COR-L47 (cell line): ENCODE measurements at regions not wholly inside any gene's neighbourhood (a gene's known extent, or its start where the extent isn't known, plus 50 kb on each side); places are given as distances from the start of the nearest gene placed in this dataset.
A peak's percentile ranks its signal among the peaks of the same experiment; 100 is the strongest.

Source experiments
- DNase-seq: peaks from one replicate; lab custom pipeline; 2025; lab: John Stamatoyannopoulos, UW

GRCh38 chr6:25066593-25066992, 130.8 kb upstream of the RIPOR2 start:
- DNase-seq: no peak

GRCh38 chr6:25068866-25069265, 133.1 kb upstream of the RIPOR2 start:
- DNase-seq: no peak

GRCh38 chr6:25070547-25071366, 135.0 kb upstream of the RIPOR2 start:
- peak; percentile 75 for DNase-seq

DNA sequence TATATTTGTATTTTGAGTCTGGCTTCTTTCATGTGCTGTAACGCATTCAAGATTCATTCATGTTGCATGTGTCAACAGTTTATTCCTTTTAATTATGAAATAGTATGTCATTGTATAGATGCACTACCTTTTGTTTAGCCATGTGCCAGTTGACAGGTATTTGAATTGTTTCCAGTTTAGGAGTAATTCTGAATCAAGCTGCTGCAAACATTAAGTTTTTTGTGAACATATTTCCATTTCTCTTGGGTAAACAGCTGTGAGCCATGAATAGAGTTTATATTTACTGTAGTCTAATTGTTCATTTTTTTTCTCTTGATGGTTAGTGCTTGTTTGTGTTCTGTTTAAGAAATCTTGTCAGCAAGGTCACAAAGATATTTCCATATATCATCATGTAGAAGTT, 142.4 kb upstream of the RIPOR2 start:
- DNase-seq: no peak

- no peak for DNase-seq
These were observed 148.2 kb upstream of the RIPOR2 start for GRCh38 chr6:25083784-25084507.

GRCh38 chr6:25084508-25084833, 148.7 kb upstream of the RIPOR2 start:
- DNase-seq: no peak

- DNase-seq: no peak
These were observed 150.0 kb upstream of the RIPOR2 start for GRCh38 chr6:25085756-25086155.

- no peak for DNase-seq
These were observed 150.8 kb upstream of the RIPOR2 start for GRCh38 chr6:25086500-25087091.

DNA sequence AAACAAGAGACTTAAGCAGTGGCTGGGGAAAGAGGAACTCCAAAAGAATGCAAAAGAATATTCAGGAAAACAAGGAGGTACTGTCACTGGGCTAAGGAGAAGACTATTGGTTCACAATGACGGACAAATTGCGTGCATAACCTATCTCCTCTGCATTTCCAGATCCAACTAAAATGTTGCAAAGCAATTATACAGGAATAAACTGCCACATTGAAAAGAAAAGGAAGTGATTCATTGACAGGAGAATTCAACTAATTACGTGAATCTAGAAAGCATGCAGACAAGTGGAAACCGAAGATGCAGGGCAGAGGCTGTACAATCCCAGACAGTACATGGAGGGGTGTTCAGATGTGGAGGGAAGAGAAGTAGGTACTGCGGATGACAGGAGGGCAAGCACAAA, 152.8 kb upstream of the RIPOR2 start:
- no peak for DNase-seq

DNA sequence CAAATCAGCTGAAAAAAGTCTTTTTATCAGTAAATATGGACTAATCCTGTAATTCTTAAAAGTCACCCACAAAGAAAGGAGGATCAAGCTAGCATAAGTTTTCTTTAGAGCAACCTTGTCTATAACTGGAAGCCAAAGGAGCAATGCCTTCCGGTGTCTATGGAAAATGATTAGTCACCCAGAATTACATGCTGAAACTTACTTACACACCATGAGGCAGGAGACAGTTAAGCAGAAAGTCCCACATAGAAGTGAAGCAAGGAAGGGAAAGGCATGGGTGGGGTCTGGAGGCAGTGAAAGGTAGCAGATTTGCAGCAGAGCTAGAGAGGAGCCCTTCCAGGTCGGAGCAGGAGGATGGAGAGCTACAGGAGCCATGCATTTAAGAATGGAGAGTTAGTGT, 153.7 kb upstream of the RIPOR2 start:
- DNase-seq: no peak

GRCh38 chr6:25094726-25095125, 159.0 kb upstream of the RIPOR2 start:
- no peak for DNase-seq

GRCh38 chr6:25100288-25100687, 164.5 kb upstream of the RIPOR2 start:
- DNase-seq: no peak

GRCh38 chr6:25103603-25104002, 167.8 kb upstream of the RIPOR2 start:
- no peak for DNase-seq

DNA sequence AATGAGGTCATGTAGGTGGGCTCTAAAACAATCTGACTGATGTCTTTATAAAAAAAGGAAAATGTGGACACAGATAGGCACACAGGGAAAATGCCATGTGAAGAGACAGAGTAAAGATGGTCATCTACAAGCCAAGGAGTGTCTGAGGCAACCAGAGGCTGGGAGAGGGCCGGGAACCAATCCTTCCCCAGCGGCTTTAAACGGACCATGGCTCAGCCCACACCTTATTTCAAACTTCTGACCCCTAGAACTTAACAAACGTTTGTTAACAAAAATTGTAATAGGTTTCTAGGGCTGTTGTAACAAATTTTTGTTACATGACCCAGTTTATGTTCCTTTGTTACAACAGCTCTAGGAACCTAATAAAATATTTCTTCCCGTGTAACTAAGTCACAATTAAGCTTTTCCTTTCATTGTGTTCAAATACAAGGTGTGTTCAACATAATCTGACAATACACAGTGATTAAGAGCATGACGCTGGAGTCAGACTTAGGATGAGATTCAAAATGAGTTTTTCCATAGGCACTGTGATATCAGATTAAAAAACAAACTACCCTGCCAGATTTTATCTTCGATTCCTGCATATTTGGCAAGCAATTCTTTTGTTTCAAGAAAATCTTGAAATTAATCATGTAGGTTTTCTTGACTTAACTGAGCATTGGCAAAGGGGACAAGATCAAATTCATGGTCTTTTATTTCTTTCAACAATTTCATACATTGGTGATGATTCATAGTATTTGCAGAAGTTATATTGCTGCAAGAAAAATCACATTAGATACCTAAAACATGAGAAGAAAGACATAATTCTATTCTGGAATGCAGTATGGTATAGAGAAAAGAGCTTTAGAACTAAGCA, 169.5 kb upstream of the RIPOR2 start:
- DNase-seq: no peak

GRCh38 chr6:25107218-25107617, 171.5 kb upstream of the RIPOR2 start:
- no peak for DNase-seq

DNA sequence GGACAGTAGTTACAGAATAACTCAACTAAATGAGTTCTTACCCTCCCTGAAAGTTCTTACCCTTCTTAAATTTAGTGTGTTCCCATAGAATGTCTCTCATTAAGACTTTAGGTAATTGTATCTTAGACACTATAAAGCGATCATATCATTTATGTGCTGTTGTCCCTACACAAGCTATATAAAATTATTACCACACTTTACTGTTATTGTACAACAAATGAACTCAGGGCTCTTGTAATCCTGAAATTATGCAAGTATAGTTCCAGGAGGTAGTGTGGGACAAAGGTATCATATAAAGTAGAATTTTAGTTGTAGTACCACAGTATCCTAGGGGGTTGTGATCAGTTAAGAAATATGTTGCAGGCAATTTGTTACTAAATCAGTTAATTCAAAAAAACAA, 167.4 kb upstream of the CARMIL1 start:
- DNase-seq: no peak

GRCh38 chr6:25112322-25112773, 166.8 kb upstream of the CARMIL1 start:
- DNase-seq: no peak

DNA sequence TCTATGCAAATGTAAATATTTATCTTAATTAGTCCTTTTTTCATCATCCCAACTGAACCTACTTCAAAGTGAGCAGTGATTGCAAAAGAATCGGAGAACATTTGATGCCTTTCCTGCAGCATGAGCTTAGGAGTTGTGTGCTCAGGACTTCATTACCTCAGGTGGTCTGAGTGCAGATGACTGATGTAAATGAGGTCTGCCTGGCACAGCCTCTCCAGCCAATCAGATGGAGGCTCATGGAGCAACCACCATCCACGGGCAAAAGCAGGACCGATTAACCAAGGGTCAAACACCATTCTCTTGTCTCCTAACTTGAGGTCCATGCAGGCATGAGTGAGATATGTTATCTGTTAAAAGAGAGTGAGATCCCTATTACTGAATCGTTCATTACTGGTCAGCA, 165.7 kb upstream of the CARMIL1 start:
- no peak for DNase-seq

DNA sequence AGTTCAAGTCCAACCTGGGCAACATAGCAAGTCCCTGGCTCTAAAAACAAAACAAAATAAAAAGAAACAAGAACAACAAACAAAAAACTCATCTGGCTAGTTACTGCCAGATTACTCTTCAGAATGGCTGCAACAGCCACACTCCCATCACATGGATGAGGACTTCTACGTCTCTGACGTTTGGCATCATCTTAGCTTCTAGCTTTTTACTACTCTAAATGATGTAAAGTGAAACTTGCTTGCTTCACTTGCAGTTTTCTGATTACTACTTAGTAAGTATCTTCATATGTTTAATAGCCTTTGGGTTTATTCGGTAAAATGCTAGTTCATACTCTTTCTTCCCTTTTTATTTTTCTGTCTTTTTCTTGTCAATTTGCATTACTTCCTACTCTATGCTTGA, 161.1 kb upstream of the CARMIL1 start:
- no peak for DNase-seq

DNA sequence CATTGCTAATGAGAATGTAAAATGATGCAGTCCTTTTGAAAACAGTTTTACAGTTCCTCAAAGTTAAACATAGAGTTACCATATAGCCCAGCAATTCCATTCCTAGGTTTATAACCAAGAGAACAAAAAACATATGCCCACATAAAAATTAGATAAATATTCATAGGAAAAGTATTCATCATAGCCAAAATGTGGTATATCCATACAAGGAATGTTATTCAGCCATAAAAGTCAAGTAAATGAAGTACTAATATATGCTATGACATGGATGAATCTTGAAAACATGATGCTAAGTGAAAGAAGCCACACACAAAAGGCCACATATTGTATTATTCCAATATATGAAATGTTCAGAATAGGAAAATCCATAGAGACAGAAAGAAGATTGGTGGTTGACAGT, 158.0 kb upstream of the CARMIL1 start:
- no peak for DNase-seq

DNA sequence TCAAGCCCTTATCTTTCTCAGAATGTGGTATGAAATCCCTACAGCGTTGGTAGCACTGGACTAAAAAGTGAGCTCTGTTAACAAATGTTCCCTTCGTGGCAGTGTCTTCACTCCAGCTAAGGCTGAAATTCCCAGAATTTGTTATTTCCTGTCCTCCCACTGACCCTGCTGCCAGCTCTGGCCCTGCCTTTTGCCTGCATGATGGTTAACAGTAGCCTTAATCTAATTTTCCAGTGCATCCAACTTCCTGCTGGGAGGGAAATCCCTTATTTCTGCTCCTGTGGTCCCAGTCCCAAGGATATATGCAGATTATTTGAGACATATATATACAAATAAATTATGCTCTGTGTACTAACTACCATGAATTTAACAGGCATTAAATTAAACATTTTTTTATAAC, 157.2 kb upstream of the CARMIL1 start:
- DNase-seq: no peak

DNA sequence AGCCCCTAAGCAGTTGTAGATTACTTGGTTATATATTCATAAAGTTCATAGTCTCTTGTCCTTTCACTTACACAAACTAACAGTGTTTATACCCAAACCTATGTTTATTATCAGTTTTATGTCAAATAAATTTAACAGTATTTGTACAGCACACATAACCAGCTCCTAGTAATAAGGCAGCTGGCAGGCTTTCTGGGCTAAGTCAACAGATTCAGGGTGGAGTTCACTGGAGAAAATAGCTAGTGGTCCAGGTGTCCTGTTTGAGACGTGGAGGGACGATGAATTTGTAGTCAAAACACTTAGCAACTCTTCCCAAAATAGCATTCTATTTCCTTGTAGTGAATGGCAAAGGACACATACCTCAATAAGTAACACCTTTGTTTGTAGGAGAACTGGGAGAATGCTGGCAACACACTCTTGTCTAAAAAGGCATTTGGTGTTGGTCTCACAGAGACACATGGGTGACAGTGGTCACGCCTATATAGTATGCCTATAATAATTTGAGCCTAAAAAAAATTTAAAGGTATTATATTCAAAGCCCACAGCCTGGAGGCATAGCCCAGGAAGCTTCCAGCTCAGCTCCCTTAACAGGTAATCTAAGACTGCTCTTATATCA, 156.4 kb upstream of the CARMIL1 start:
- peak; percentile 69 for DNase-seq
